B cell (primary cell): ENCODE measurements at regions not wholly inside any gene's neighbourhood (a gene's known extent, or its start where the extent isn't known, plus 50 kb on each side); places are given as distances from the start of the nearest gene placed in this dataset.

Experiments
- ATAC-seq: fragments of 200-7000 bp; cut with Tn5 transposase; one replicate; pipeline ENCODE4 v1.10.0; 2021; ENCODE audit warnings: low read depth, mild to moderate bottlenecking, moderate number of reproducible peaks, moderate library complexity
- CTCF ChIA-PET: fragments of 350-600 bp; sonication (Branson Sonifier 250); formaldehyde crosslinking; loops from one replicate; lab custom pipeline; 2021; ENCODE audit warnings: antibody characterized with exemption, inconsistent platforms; lab: Charles Lee
- POLR2A ChIA-PET: fragments of 350-600 bp; sonication (Branson Sonifier 250); formaldehyde crosslinking; loops from one replicate; lab custom pipeline; 2021; ENCODE audit warnings: antibody characterized with exemption; lab: Charles Lee
- DNase-seq: peaks from one replicate; pipeline ENCODE4 v3.0.0; 2013
- H2AFZ ChIP-seq: 2 replicates; pipeline ENCODE4 v1.6.1; 2012; ENCODE audit warnings: mild to moderate bottlenecking, low read depth, low read length; ENCODE audit not compliant: insufficient read depth, poor library complexity, severe bottlenecking
- H3K27ac ChIP-seq, 2 donors: 1 replicate in 1 of 2; 2 replicates in 1 of 2; pipeline ENCODE4 v1.5.1; 2012 to 2013; ENCODE audit warnings: low read length in 2 of 2, mild to moderate bottlenecking in 2 of 2, moderate library complexity in 1 of 2
- H3K27me3 ChIP-seq, 4 experiments: fragments of 200-600 bp in 1 of 4; sonication (generic) in 1 of 4; replicated peaks in 1 of 4; 1 replicate in 2 of 4; 2 replicates in 2 of 4; pipeline versions ENCODE4 v1.6.1 to v1.7.0; 2013 to 2016; ENCODE audit warnings: low read length in 3 of 4, mild to moderate bottlenecking in 2 of 4, mixed read lengths in 1 of 4, moderate library complexity in 1 of 4; ENCODE audit not compliant: insufficient read depth in 4 of 4, control insufficient read depth in 3 of 4; ENCODE audit errors: control extremely low read depth in 1 of 4
- H3K36me3 ChIP-seq, 2 experiments: replicated peaks in 1 of 2; 1 replicate in 1 of 2; 2 replicates in 1 of 2; pipeline versions ENCODE4 v1.6.1 to v1.7.1; 2013; ENCODE audit warnings: low read length in 1 of 2; ENCODE audit not compliant: insufficient read depth in 2 of 2, control insufficient read depth in 1 of 2; ENCODE audit errors: control extremely low read depth in 1 of 2, extremely low read depth in 1 of 2
- H3K4me1 ChIP-seq, 2 donors: fragments of 200-600 bp in 1 of 2; sonication (generic) in 1 of 2; 1 replicate in 1 of 2; 2 replicates in 1 of 2; pipeline versions ENCODE4 v1.5.1 to v1.6.1; 2013 to 2017; ENCODE audit warnings: low read length in 2 of 2; ENCODE audit not compliant: control insufficient read depth in 2 of 2, insufficient read depth in 2 of 2
- H3K4me2 ChIP-seq: replicated peaks from 2 replicates; pipeline ENCODE3; 2012; ENCODE audit warnings: mild to moderate bottlenecking, low read depth, low read length; ENCODE audit not compliant: poor library complexity, severe bottlenecking
- H3K4me3 ChIP-seq, 5 experiments: fragments of 200-600 bp in 1 of 5; sonication (generic) in 1 of 5; 1 replicate in 3 of 5; 2 replicates in 2 of 5; pipeline versions ENCODE4 v1.5.1 to v1.7.0; 2011 to 2016; ENCODE audit warnings: low read length in 4 of 5, mild to moderate bottlenecking in 4 of 5, low read depth in 2 of 5, control low read depth in 1 of 5, moderate library complexity in 1 of 5; ENCODE audit not compliant: insufficient read depth in 1 of 5; ENCODE audit errors: control extremely low read depth in 1 of 5, extremely low read depth in 1 of 5
- H3K79me2 ChIP-seq: fragments of 200-600 bp; sonication (generic); one replicate; pipeline ENCODE4 v1.6.0; 2016; ENCODE audit warnings: low read length; ENCODE audit not compliant: control insufficient read depth, insufficient read depth
- H3K9ac ChIP-seq: fragments of 200-600 bp; sonication (generic); 2 replicates; pipeline ENCODE4 v1.6.1; 2017; ENCODE audit warnings: mild to moderate bottlenecking, low read length, moderate library complexity
- H3K9me3 ChIP-seq, 3 donors: one replicate each; pipeline versions ENCODE4 v1.6.1 to v1.7.1; 2013; ENCODE audit warnings: low read length in 2 of 3; ENCODE audit not compliant: control insufficient read depth in 2 of 3, insufficient read depth in 1 of 3; ENCODE audit errors: control extremely low read depth in 1 of 3
- H4K20me1 ChIP-seq: 2 replicates; pipeline ENCODE4 v1.6.0; 2012; ENCODE audit warnings: mild to moderate bottlenecking, low read length; ENCODE audit not compliant: insufficient read depth, control insufficient read depth, poor library complexity, severe bottlenecking
- H3K27ac Mint-ChIP-seq: one replicate; pipeline ENCODE4 v1.8.0; 2021; ENCODE audit warnings: mixed read lengths
- H3K27me3 Mint-ChIP-seq: one replicate; pipeline ENCODE4 v1.8.0; 2021; ENCODE audit warnings: mixed read lengths
- H3K4me1 Mint-ChIP-seq: one replicate; pipeline ENCODE4 v1.8.0; 2021; ENCODE audit warnings: mixed read lengths
- H3K4me3 Mint-ChIP-seq: one replicate; pipeline ENCODE4 v1.8.0; 2021; ENCODE audit warnings: mixed read lengths
- H3K9me3 Mint-ChIP-seq: one replicate; pipeline ENCODE4 v1.8.0; 2022; ENCODE audit warnings: mixed read lengths; ENCODE audit not compliant: insufficient read depth
- CTCF ChIP-seq: fragments of 200-600 bp; IDR thresholded peaks from one replicate; pipeline ENCODE4 v1.8.0; 2022; ENCODE audit warnings: antibody characterized with exemption, mild to moderate bottlenecking
- EZH2 ChIP-seq: IDR thresholded peaks from 2 replicates; pipeline ENCODE4 v1.6.1; 2012; ENCODE audit warnings: borderline replicate concordance, low read depth, mild to moderate bottlenecking, moderate library complexity, low read length; ENCODE audit not compliant: insufficient read depth, poor library complexity, severe bottlenecking
- WGBS: methylation state at CpG from one replicate; pipeline ENCODE4 v1.1.5; 2013; ENCODE audit warnings: missing lambda C conversion rate; ENCODE audit not compliant: insufficient coverage; 5-methylcytosine and 5-hydroxymethylcytosine counted together
- intact Hi-C: fragments of 100-400 bp; cut with micrococcal nuclease; formaldehyde crosslinking; loops from one replicate; pipeline ENCODE4 v1.10.0; 2022

DNA sequence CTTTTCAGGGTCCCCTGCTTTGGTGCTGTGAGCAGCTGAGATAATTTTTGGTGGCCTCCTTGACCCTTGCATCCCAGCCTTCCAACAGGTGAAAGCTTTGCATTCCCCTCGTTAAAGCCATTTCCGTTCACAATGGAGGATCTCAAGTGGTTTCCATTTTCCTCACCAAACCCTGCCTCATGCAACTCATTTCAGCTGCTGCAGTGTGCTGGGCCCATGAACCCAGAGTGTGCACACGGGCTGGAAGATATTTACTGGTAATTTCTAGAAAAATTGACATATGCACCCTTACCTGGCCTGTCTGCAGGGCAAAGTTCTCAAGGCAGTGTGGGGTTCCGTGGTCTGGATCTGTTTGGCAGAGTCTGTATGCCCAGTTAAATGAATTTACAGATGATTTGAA, 246.8 kb upstream of the HS6ST1 start:
- ChIA-PET CTCF (no interaction called here), POLR2A (no interaction called here)
- peaks cover 4% of the 10 kb centered on the region for H3K27me3 Mint-ChIP-seq
- TF ChIP-seq CTCF, result no peak
- TF ChIP-seq EZH2, result no peak
- H3K4me3 Mint-ChIP-seq, result no peak overlapping the region
- Histone ChIP-seq H3K27me3 (no peaks in the 10 kb centered on the region), H3K9me3 (no peaks in the 10 kb centered on the region), H3K4me2 (no peak overlapping the region), H2AFZ (no peak overlapping the region), H4K20me1 (no peaks in the 10 kb centered on the region), H3K36me3 (no peaks in the 10 kb centered on the region), H3K79me2 (no peaks in the 10 kb centered on the region), H3K4me3 (no peak overlapping the region), H3K9ac (no peak overlapping the region), H3K4me1 (no peaks in the 10 kb centered on the region), H3K27ac (no peak overlapping the region)
- H3K9me3 Mint-ChIP-seq, result no peaks in the 10 kb centered on the region
- intact Hi-C loops, result no loop called here
- DNase-seq, result no peak
- WGBS, result 80% methylated on average over 3 of the region's 4 CpGs
- no peak for ATAC-seq
- no peaks in the 10 kb centered on the region for H3K4me1 Mint-ChIP-seq
- H3K27ac Mint-ChIP-seq, result no peak overlapping the region

DNA sequence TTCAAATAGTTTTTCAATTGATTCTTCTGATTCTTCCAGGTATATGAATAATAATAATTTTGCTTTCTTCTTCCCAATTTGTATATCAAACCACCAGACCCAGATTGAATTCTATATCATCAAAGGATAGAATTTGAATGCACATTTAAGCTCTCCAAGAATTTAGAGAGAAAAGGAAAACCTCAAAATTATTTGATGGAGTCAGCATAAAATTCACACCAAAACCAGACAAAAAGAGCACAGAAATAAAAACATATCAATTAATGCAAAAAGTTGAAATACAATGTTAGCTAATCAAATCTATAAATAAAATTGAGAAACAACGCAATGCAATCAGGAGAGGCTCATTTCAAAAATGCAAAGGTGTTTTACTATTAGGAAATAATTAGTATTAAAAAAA, 248.0 kb upstream of the HS6ST1 start:
- H3K27me3 ChIP-seq, result no peaks in the 10 kb centered on the region
- H3K27ac ChIP-seq, result no peak overlapping the region
- no peaks in the 10 kb centered on the region for H3K36me3 ChIP-seq
- ChIA-PET CTCF (no interaction called here), POLR2A (no interaction called here)
- H3K79me2 ChIP-seq, result no peaks in the 10 kb centered on the region
- no CpG with 5 or more reads among the region's 1 CpG for WGBS
- no peak overlapping the region for H3K4me3 ChIP-seq
- H3K9me3 ChIP-seq, result no peaks in the 10 kb centered on the region
- DNase-seq (no peak), ATAC-seq (no peak)
- no peak overlapping the region for H3K4me2 ChIP-seq
- no peak overlapping the region for H3K4me3 Mint-ChIP-seq
- H3K4me1 ChIP-seq, result no peaks in the 10 kb centered on the region
- H3K4me1 Mint-ChIP-seq, result no peaks in the 10 kb centered on the region
- TF ChIP-seq EZH2, result no peak
- no peak for TF ChIP-seq CTCF
- H2AFZ ChIP-seq, result no peak overlapping the region
- H3K27ac Mint-ChIP-seq, result no peak overlapping the region
- no peaks in the 10 kb centered on the region for H3K9me3 Mint-ChIP-seq
- H4K20me1 ChIP-seq, result no peaks in the 10 kb centered on the region
- no peak overlapping the region for H3K9ac ChIP-seq
- intact Hi-C loops, result no loop called here
- peaks cover 2% of the 10 kb centered on the region for H3K27me3 Mint-ChIP-seq
